ACHN (cell line): ENCODE measurements at regions not wholly inside any gene's neighbourhood (a gene's known extent, or its start where the extent isn't known, plus 50 kb on each side); places are given as distances from the start of the nearest gene placed in this dataset.

Source experiments
- DNase-seq: peaks from one replicate; pipeline ENCODE4 v3.0.0-alpha.2; 2015
- in situ Hi-C: cut with HindIII; loops from 2 replicates; pipeline ENCODE4 v1.10.0; 2017; ENCODE audit warnings: low sequenced_read_pairs, low pct_ligation_motif_present, low pct_unique_long_range_greater_than_20kb

- in situ Hi-C loops = loop anchor here (25.0 kb wide), 1 partner anchor 327 kb away; the partner anchor contains the start of gene EPYC
- DNase-seq = no peak
Measured at GRCh38 chr12:91339106-91339505, 156.5 kb upstream of the DCN start.

GRCh38 chr12:91335699-91336098 lies 153.1 kb upstream of the DCN start:
- DNase-seq = no peak
- in situ Hi-C loops = loop anchor here (25.0 kb wide), 1 partner anchor 323 kb away; the partner anchor contains the start of gene EPYC

GRCh38 chr12:91333966-91334365 lies 151.3 kb upstream of the DCN start:
- no peak for DNase-seq
- in situ Hi-C loops = loop anchor here (25.0 kb wide), 1 partner anchor 322 kb away; the partner anchor contains the start of gene EPYC

GRCh38 chr12:91332302-91332701 lies 149.7 kb upstream of the DCN start:
- peak; percentile 39 for DNase-seq
- in situ Hi-C loops = loop anchor here (25.0 kb wide), 1 partner anchor 320 kb away; the partner anchor contains the start of gene EPYC

GRCh38 chr12:91331371-91331770 lies 148.8 kb upstream of the DCN start:
- no peak for DNase-seq
- in situ Hi-C loops = loop anchor here (25.0 kb wide), 1 partner anchor 319 kb away; the partner anchor contains the start of gene EPYC

GRCh38 chr12:91328451-91328850 lies 145.8 kb upstream of the DCN start:
- DNase-seq = no peak
- in situ Hi-C loops = loop anchor here (25.0 kb wide), 1 partner anchor 316 kb away; the partner anchor contains the start of gene EPYC

- in situ Hi-C loops = loop anchor here (25.0 kb wide), 1 partner anchor 316 kb away; the partner anchor contains the start of gene EPYC
- DNase-seq = no peak
Measured at GRCh38 chr12:91327889-91328288, 145.3 kb upstream of the DCN start.

GRCh38 chr12:91327131-91327530 lies 144.5 kb upstream of the DCN start:
- DNase-seq = no peak
- in situ Hi-C loops = loop anchor here (25.0 kb wide), 1 partner anchor 315 kb away; the partner anchor contains the start of gene EPYC

- in situ Hi-C loops = loop anchor here (25.0 kb wide), 1 partner anchor 314 kb away; the partner anchor contains the start of gene EPYC
- DNase-seq = peak; percentile 80
Measured at GRCh38 chr12:91326058-91327027, 143.7 kb upstream of the DCN start.

- DNase-seq = no peak
- in situ Hi-C loops = no loop called here
Measured at GRCh38 chr12:91320999-91321398, 138.4 kb upstream of the DCN start.

GRCh38 chr12:91319071-91319760 lies 136.6 kb upstream of the DCN start:
- no peak for DNase-seq
- in situ Hi-C loops = no loop called here

- DNase-seq = no peak
- in situ Hi-C loops = no loop called here
Measured at GRCh38 chr12:91317306-91317705, 134.7 kb upstream of the DCN start.

- no peak for DNase-seq
- in situ Hi-C loops = no loop called here
Measured at GRCh38 chr12:91316907-91317269, 134.3 kb upstream of the DCN start.

GRCh38 chr12:91316161-91316906 lies 133.7 kb upstream of the DCN start:
- in situ Hi-C loops = no loop called here
- DNase-seq = no peak

- in situ Hi-C loops = no loop called here
- DNase-seq = no peak
Measured at GRCh38 chr12:91311081-91311480, 128.5 kb upstream of the DCN start.

GRCh38 chr12:91309450-91309849 lies 126.8 kb upstream of the DCN start:
- in situ Hi-C loops = no loop called here
- DNase-seq = no peak

- in situ Hi-C loops = no loop called here
- DNase-seq = no peak
Measured at GRCh38 chr12:91307957-91308670, 125.5 kb upstream of the DCN start.

- in situ Hi-C loops = no loop called here
- no peak for DNase-seq
Measured at GRCh38 chr12:91290354-91290753, 107.7 kb upstream of the DCN start.
